ENCODE measurements at regions not wholly inside any gene's neighbourhood (a gene's known extent, or its start where the extent isn't known, plus 50 kb on each side); places are given as distances from the start of the nearest gene placed in this dataset.
A peak's percentile ranks its signal among the peaks of the same experiment; 100 is the strongest.

DNA sequence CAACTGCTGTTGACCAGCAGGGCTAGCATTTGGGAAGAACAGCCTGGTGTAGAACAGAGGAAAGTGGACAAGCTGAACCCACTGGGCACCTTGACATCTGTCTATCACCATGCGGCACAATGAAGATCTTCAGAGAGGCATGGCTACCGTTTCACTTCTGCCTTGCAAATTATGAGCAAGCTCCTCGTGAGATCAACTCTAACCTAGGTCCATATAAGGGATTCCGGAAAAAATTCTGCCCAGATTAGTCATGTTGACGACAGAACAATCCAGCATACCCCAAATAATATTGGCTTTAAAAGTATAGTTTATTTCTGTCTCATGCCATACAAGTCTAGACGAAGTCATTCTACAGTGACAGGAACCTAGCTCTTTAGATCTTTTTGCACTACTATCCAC is 91.6 kb upstream of the ATF7IP start:
- DNase-seq, result no peak
- Mint-ChIP-seq H3K4me1 (peaks cover 7 to 13% (median 12%) of the 10 kb centered on the region in 3 donors), H3K36me3 (peaks cover 3 to 13% (median 4%) of the 10 kb centered on the region in 3 donors), H3K27ac (no peak overlapping the region), H3K27me3 (no peaks in the 10 kb centered on the region), H3K9me3 (peaks cover 9 to 16% (median 13%) of the 10 kb centered on the region in 5 donors), H3K4me3 (no peak overlapping the region)
- POLR2A ChIA-PET, result interaction anchor here (0.9 kb wide), 1 partner anchor 16 kb away, joined by 3 read pairs; no protein-coding TSS in a partner anchor
- Histone ChIP-seq H3K4me3 (ENCODE audit: low read length) (no peak overlapping the region), H3K4me1 (ENCODE audit: insufficient read depth, low read length) (no peaks in the 10 kb centered on the region), H3K9me3 (ENCODE audit: low read length) (no peaks in the 10 kb centered on the region), H3K27ac (ENCODE audit: low read depth, low read length) (no peak overlapping the region), H3K36me3 (ENCODE audit: insufficient read depth, low read length) (no peaks in the 10 kb centered on the region), H3K27me3 (ENCODE audit: insufficient read depth, low read length, poor library complexity, severe bottlenecking) (no peaks in the 10 kb centered on the region)
- CTCF ChIA-PET, result interaction anchor here (0.8 to 2.2 kb wide), 5 partner anchors 10 to 91 kb away, joined by 3 to 7 read pairs (median 4); partner anchors contain the start of gene ATF7IP

- H3K36me3 Mint-ChIP-seq, result peaks cover 2 to 11% (median 3%) of the 10 kb centered on the region in 3 donors
- CTCF ChIA-PET, result interaction anchor here (1.0 to 2.2 kb wide), 3 partner anchors 9 to 90 kb away, joined by 3 to 7 read pairs (median 3); partner anchors contain the start of gene ATF7IP
- H3K27ac ChIP-seq (ENCODE audit: low read depth, low read length), result no peak overlapping the region
- H3K27ac Mint-ChIP-seq, result no peak overlapping the region
- no peaks in the 10 kb centered on the region for H3K27me3 Mint-ChIP-seq
- H3K9me3 Mint-ChIP-seq, result peaks cover 6 to 14% (median 11%) of the 10 kb centered on the region in 5 donors
- H3K27me3 ChIP-seq (ENCODE audit: insufficient read depth, low read length, poor library complexity, severe bottlenecking), result no peaks in the 10 kb centered on the region
- H3K4me3 ChIP-seq (ENCODE audit: low read length), result no peak overlapping the region
- no peak for DNase-seq
- H3K36me3 ChIP-seq (ENCODE audit: insufficient read depth, low read length), result no peaks in the 10 kb centered on the region
- POLR2A ChIA-PET, result interaction anchor here (0.5 kb wide), 1 partner anchor 33 kb away, joined by 4 read pairs; no protein-coding TSS in a partner anchor
- no peak overlapping the region for H3K4me3 Mint-ChIP-seq
- no peaks in the 10 kb centered on the region for H3K4me1 ChIP-seq (ENCODE audit: insufficient read depth, low read length)
- H3K9me3 ChIP-seq (ENCODE audit: low read length), result no peaks in the 10 kb centered on the region
- H3K4me1 Mint-ChIP-seq, result peaks cover 7 to 13% (median 12%) of the 10 kb centered on the region in 3 donors
Observed at GRCh38 chr12:14275111-14275510, 90.4 kb upstream of the ATF7IP start.

- H3K9me3 Mint-ChIP-seq, result peaks cover 0 to 8% (median 4%) of the 10 kb centered on the region in 5 donors
- no peak overlapping the region for H3K4me3 Mint-ChIP-seq
- Histone ChIP-seq H3K36me3 (ENCODE audit: insufficient read depth, low read length) (no peaks in the 10 kb centered on the region), H3K4me3 (ENCODE audit: low read length) (no peak overlapping the region), H3K9me3 (ENCODE audit: low read length) (no peaks in the 10 kb centered on the region), H3K27me3 (ENCODE audit: insufficient read depth, low read length, poor library complexity, severe bottlenecking) (no peaks in the 10 kb centered on the region), H3K27ac (ENCODE audit: low read depth, low read length) (no peak overlapping the region), H3K4me1 (ENCODE audit: insufficient read depth, low read length) (no peaks in the 10 kb centered on the region)
- ChIA-PET CTCF (interaction anchor here (1.0 kb wide), 2 partner anchors 9 to 89 kb away, joined by 3 read pairs; partner anchors contain the start of gene ATF7IP), POLR2A (no interaction called here)
- H3K4me1 Mint-ChIP-seq, result peaks cover 7 to 13% (median 12%) of the 10 kb centered on the region in 3 donors
- no peak overlapping the region for H3K27ac Mint-ChIP-seq
- no peak for DNase-seq
- H3K27me3 Mint-ChIP-seq, result no peaks in the 10 kb centered on the region
- H3K36me3 Mint-ChIP-seq, result peaks cover 0 to 10% (median 0%) of the 10 kb centered on the region in 3 donors
Observed at GRCh38 chr12:14275886-14276285, 89.6 kb upstream of the ATF7IP start.

GRCh38 chr12:14278294-14278953 is 87.1 kb upstream of the ATF7IP start:
- H3K27me3 ChIP-seq (ENCODE audit: insufficient read depth, low read length, poor library complexity, severe bottlenecking), result no peaks in the 10 kb centered on the region
- no peaks in the 10 kb centered on the region for H3K36me3 ChIP-seq (ENCODE audit: insufficient read depth, low read length)
- no peaks in the 10 kb centered on the region for H3K4me1 ChIP-seq (ENCODE audit: insufficient read depth, low read length)
- Mint-ChIP-seq H3K9me3 (peaks cover 0 to 4% (median 3%) of the 10 kb centered on the region in 5 donors), H3K27me3 (no peaks in the 10 kb centered on the region), H3K27ac (no peak overlapping the region), H3K4me1 (peaks cover 3 to 12% (median 6%) of the 10 kb centered on the region in 3 donors), H3K36me3 (peaks cover 0 to 11% (median 0%) of the 10 kb centered on the region in 3 donors), H3K4me3 (no peak overlapping the region)
- H3K27ac ChIP-seq (ENCODE audit: low read depth, low read length), result no peak overlapping the region
- ChIA-PET CTCF (interaction anchor here (0.6 kb wide), 1 partner anchor 150 kb away, joined by 3 read pairs; no protein-coding TSS in a partner anchor), POLR2A (no interaction called here)
- H3K4me3 ChIP-seq (ENCODE audit: low read length), result no peak overlapping the region
- no peak for DNase-seq
- H3K9me3 ChIP-seq (ENCODE audit: low read length), result no peaks in the 10 kb centered on the region

GRCh38 chr12:14279845-14280244 is 85.6 kb upstream of the ATF7IP start:
- Mint-ChIP-seq H3K27me3 (no peaks in the 10 kb centered on the region), H3K9me3 (peaks cover 0 to 4% (median 3%) of the 10 kb centered on the region in 5 donors), H3K27ac (peak overlapping the region in 1 of 8 donors; percentile 17), H3K36me3 (peaks cover 0 to 11% (median 0%) of the 10 kb centered on the region in 3 donors), H3K4me3 (no peak overlapping the region), H3K4me1 (peaks cover 2 to 15% (median 4%) of the 10 kb centered on the region in 3 donors)
- Histone ChIP-seq H3K9me3 (ENCODE audit: low read length) (no peaks in the 10 kb centered on the region), H3K4me3 (ENCODE audit: low read length) (no peak overlapping the region), H3K36me3 (ENCODE audit: insufficient read depth, low read length) (no peaks in the 10 kb centered on the region), H3K4me1 (ENCODE audit: insufficient read depth, low read length) (no peaks in the 10 kb centered on the region), H3K27ac (ENCODE audit: low read depth, low read length) (no peak overlapping the region), H3K27me3 (ENCODE audit: insufficient read depth, low read length, poor library complexity, severe bottlenecking) (no peaks in the 10 kb centered on the region)
- CTCF ChIA-PET, result no interaction called here
- no peak for DNase-seq
- POLR2A ChIA-PET, result no interaction called here

DNA sequence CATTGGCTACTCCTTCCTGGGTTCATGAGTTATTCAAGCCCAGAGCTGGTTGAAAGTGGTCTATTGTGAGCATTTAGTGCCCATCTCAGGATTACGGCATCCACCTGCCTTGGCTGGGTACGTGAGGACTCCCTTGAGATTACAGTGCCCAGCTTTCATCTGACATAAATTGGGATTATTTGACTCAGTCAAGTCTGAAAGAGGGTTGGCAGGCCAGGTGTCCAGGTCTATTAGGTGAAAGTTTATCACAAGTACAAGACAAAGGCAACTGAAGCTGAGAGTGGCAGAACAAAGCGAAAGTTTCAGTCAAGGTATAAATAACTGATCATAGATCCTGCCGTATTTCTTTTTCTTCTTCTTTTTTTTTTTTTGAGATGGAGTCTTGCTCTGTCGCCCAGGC is 84.6 kb upstream of the ATF7IP start:
- Histone ChIP-seq H3K36me3 (ENCODE audit: insufficient read depth, low read length) (no peaks in the 10 kb centered on the region), H3K4me1 (ENCODE audit: insufficient read depth, low read length) (no peaks in the 10 kb centered on the region), H3K4me3 (ENCODE audit: low read length) (no peak overlapping the region), H3K9me3 (ENCODE audit: low read length) (no peaks in the 10 kb centered on the region), H3K27me3 (ENCODE audit: insufficient read depth, low read length, poor library complexity, severe bottlenecking) (no peaks in the 10 kb centered on the region), H3K27ac (ENCODE audit: low read depth, low read length) (no peak overlapping the region)
- Mint-ChIP-seq H3K9me3 (peaks cover 0 to 4% (median 3%) of the 10 kb centered on the region in 5 donors), H3K36me3 (peaks cover 0 to 11% (median 0%) of the 10 kb centered on the region in 3 donors), H3K4me3 (no peak overlapping the region), H3K4me1 (peaks cover 0 to 10% (median 2%) of the 10 kb centered on the region in 3 donors), H3K27ac (no peak overlapping the region), H3K27me3 (no peaks in the 10 kb centered on the region)
- no peak for DNase-seq
- CTCF ChIA-PET, result no interaction called here
- POLR2A ChIA-PET, result no interaction called here

DNA sequence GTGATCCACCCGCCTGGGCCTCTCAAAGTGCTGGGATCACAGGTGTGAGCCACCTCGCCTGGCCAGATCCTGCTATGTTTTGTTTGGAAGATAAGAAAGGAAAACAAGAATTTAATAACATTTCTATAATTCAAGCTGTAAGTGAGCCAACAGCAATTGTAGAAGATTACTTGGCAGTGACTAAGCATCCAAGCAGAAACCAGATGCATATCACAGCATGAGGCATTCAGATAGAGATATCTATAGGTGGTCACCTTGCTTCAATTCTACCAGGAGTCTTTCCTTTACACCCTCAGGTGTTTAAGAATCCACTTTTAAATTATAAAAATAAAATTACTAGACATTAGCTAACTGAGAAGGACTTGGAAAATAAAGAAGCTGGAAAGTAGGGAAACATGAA is 83.9 kb upstream of the ATF7IP start:
- Histone ChIP-seq H3K27me3 (ENCODE audit: insufficient read depth, low read length, poor library complexity, severe bottlenecking) (no peaks in the 10 kb centered on the region), H3K27ac (ENCODE audit: low read depth, low read length) (no peak overlapping the region), H3K36me3 (ENCODE audit: insufficient read depth, low read length) (no peaks in the 10 kb centered on the region), H3K9me3 (ENCODE audit: low read length) (no peaks in the 10 kb centered on the region), H3K4me1 (ENCODE audit: insufficient read depth, low read length) (no peaks in the 10 kb centered on the region), H3K4me3 (ENCODE audit: low read length) (no peak overlapping the region)
- CTCF ChIA-PET, result no interaction called here
- Mint-ChIP-seq H3K4me3 (no peak overlapping the region), H3K27ac (no peak overlapping the region), H3K36me3 (peaks cover 0 to 11% (median 0%) of the 10 kb centered on the region in 3 donors), H3K4me1 (peaks cover 0 to 9% (median 0%) of the 10 kb centered on the region in 3 donors), H3K27me3 (no peaks in the 10 kb centered on the region), H3K9me3 (peaks cover 0 to 4% (median 3%) of the 10 kb centered on the region in 5 donors)
- DNase-seq, result no peak
- POLR2A ChIA-PET, result no interaction called here

GRCh38 chr12:14283489-14284144 is 81.9 kb upstream of the ATF7IP start:
- no peaks in the 10 kb centered on the region for H3K4me1 ChIP-seq (ENCODE audit: insufficient read depth, low read length)
- no peak for DNase-seq
- CTCF ChIA-PET, result interaction anchor here (1.3 kb wide), 1 partner anchor 26 kb away, joined by 3 read pairs; no protein-coding TSS in a partner anchor
- H3K27ac ChIP-seq (ENCODE audit: low read depth, low read length), result no peak overlapping the region
- H3K36me3 Mint-ChIP-seq, result peaks cover 0 to 11% (median 0%) of the 10 kb centered on the region in 3 donors
- no peak overlapping the region for H3K4me3 Mint-ChIP-seq
- no peaks in the 10 kb centered on the region for H3K36me3 ChIP-seq (ENCODE audit: insufficient read depth, low read length)
- H3K27ac Mint-ChIP-seq, result no peak overlapping the region
- H3K4me1 Mint-ChIP-seq, result peaks cover 0 to 9% (median 0%) of the 10 kb centered on the region in 3 donors
- H3K4me3 ChIP-seq (ENCODE audit: low read length), result no peak overlapping the region
- peaks cover 0 to 7% (median 4%) of the 10 kb centered on the region in 5 donors for H3K9me3 Mint-ChIP-seq
- H3K9me3 ChIP-seq (ENCODE audit: low read length), result no peaks in the 10 kb centered on the region
- H3K27me3 Mint-ChIP-seq, result no peaks in the 10 kb centered on the region
- POLR2A ChIA-PET, result interaction anchor here (0.6 kb wide), 1 partner anchor 41 kb away, joined by 4 read pairs; no protein-coding TSS in a partner anchor
- no peaks in the 10 kb centered on the region for H3K27me3 ChIP-seq (ENCODE audit: insufficient read depth, low read length, poor library complexity, severe bottlenecking)
